Tibial nerve (tissue), 4 donors: ENCODE measurements at regions not wholly inside any gene's neighbourhood (a gene's known extent, or its start where the extent isn't known, plus 50 kb on each side); places are given as distances from the start of the nearest gene placed in this dataset.

ENCODE experiments used
- DNase-seq, 2 donors: peaks; one replicate each; pipeline ENCODE4 v3.0.0-alpha.2; 2019; ENCODE audit warnings: low spot score in 2 of 2
- H3K27ac ChIP-seq, 4 donors: fragments of 200-600 bp; sonication (generic) in 3 of 4; one replicate each; pipeline ENCODE4 v1.5.1; 2017 to 2019; ENCODE audit warnings: mild to moderate bottlenecking in 1 of 4
- H3K27me3 ChIP-seq, 2 donors: fragments of 200-600 bp; sonication (generic) in 1 of 2; one replicate each; pipeline versions ENCODE4 v1.5.1 to v1.6.0; 2017 to 2019
- H3K36me3 ChIP-seq, 3 donors: fragments of 200-600 bp; sonication (generic); one replicate each; pipeline ENCODE4 v1.5.1; 2018 to 2019
- H3K4me1 ChIP-seq, 4 donors: fragments of 200-600 bp; sonication (generic) in 3 of 4; one replicate each; pipeline ENCODE4 v1.5.1; 2017 to 2019
- H3K4me3 ChIP-seq, 4 donors: fragments of 200-600 bp; sonication (generic) in 3 of 4; one replicate each; pipeline ENCODE4 v1.5.1; 2017 to 2019; ENCODE audit warnings: mild to moderate bottlenecking in 1 of 4, moderate library complexity in 1 of 4
- H3K9me3 ChIP-seq, 4 donors: fragments of 200-600 bp; sonication (generic) in 3 of 4; one replicate each; pipeline ENCODE4 v1.5.1; 2017 to 2019
- EP300 ChIP-seq, 2 donors: sonication (generic); formaldehyde crosslinking; IDR thresholded peaks; one replicate each; pipeline ENCODE4 v1.6.1; 2017; ENCODE audit warnings: antibody characterized with exemption in 2 of 2, mild to moderate bottlenecking in 1 of 2
- POLR2A ChIP-seq, 2 donors: fragments of 450-650 bp; IDR thresholded peaks; one replicate each; pipeline ENCODE4 v1.6.1; 2017; ENCODE audit warnings: antibody characterized with exemption in 2 of 2, mild to moderate bottlenecking in 2 of 2, moderate library complexity in 2 of 2
- WGBS, 2 donors: methylation state at CpG; one replicate each; pipeline ENCODE4 v1.1.5; 2018; 5-methylcytosine and 5-hydroxymethylcytosine counted together
- TF ChIP-seq, protein P1 (sequence below), 5 experiments: fragments of 200-600 bp in 3 of 5; fragments of 450-650 bp in 2 of 5; sonication (generic) in 3 of 5; IDR thresholded peaks; one replicate each; pipeline ENCODE4 v1.5.1; 2016 to 2019; ENCODE audit warnings: antibody characterized with exemption in 5 of 5, mild to moderate bottlenecking in 3 of 5, moderate library complexity in 2 of 5

DNA sequence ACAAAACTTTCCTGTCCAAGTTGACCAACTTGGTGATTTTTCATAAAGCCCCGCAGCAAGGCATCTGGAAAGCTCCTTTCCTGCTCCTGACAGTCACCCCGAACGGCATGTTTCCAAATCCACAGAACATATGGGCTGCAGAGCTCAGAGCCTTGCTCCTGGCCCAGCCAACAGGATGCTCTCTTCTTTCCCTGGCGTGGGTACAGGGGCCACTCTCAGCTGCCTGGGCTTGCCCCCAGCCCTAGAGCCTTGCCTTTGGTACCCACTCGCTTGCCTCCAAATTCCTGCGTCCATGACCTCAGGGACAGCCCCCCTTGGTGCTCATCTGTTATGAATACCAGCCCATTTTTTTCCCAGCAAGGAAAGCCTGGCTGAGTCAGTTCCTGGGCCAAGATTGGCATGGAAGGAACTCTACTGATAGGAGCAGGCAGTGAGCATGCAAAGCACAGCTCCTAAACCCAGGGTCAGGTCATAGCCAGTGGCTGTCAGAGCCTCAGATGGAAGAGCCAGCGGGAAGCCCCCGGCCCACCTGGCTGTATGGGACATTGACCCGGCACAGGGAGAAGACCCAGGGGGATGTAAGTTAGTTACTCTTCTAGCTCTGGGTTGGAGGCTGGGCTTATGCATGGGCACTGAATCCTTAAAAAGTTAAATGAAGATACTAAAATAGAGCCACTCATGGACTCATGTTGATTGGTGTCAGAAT, 105.3 kb upstream of the RTL1 start:
- peaks cover 0 to 16% (median 0%) of the 10 kb centered on the region in 4 donors for H3K4me1 ChIP-seq
- peaks cover 0 to 19% (median 0%) of the 10 kb centered on the region in 4 donors for H3K9me3 ChIP-seq
- no peak overlapping the region for H3K27ac ChIP-seq
- no peak overlapping the region for H3K4me3 ChIP-seq
- DNase-seq: no peak
- H3K36me3 ChIP-seq: peaks cover 0 to 28% (median 0%) of the 10 kb centered on the region in 3 donors
- H3K27me3 ChIP-seq: no peaks in the 10 kb centered on the region
- TF ChIP-seq POLR2A (IDR thresholded peaks at IDR 0.05) (no peak), EP300 (IDR thresholded peaks at IDR 0.05) (no peak)
- TF ChIP-seq, protein P1, sequence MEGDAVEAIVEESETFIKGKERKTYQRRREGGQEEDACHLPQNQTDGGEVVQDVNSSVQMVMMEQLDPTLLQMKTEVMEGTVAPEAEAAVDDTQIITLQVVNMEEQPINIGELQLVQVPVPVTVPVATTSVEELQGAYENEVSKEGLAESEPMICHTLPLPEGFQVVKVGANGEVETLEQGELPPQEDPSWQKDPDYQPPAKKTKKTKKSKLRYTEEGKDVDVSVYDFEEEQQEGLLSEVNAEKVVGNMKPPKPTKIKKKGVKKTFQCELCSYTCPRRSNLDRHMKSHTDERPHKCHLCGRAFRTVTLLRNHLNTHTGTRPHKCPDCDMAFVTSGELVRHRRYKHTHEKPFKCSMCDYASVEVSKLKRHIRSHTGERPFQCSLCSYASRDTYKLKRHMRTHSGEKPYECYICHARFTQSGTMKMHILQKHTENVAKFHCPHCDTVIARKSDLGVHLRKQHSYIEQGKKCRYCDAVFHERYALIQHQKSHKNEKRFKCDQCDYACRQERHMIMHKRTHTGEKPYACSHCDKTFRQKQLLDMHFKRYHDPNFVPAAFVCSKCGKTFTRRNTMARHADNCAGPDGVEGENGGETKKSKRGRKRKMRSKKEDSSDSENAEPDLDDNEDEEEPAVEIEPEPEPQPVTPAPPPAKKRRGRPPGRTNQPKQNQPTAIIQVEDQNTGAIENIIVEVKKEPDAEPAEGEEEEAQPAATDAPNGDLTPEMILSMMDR (IDR thresholded peaks at IDR 0.05): no peak
- WGBS, 2 donors: 82 to 83% methylated on average over 9 of the region's 9 CpGs

DNA sequence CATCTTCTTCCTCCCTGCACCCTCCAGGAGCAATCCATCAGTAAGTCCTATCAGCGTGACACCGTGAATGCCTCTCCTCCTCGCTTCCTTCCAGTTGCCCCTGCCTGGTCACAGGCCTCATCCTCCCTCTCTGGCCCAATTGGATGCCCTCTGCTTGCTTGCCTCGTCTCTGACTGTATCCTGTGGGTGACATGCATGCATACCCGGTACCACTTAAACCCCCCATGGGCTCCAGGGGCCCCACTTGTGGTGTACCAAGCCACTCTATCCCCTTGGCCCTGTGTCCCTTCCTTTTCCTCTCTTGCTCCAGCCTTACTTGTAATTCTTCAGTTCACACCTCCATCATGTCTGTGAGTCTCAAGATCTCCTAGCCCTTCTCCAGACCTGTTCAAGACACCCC, 106.0 kb upstream of the RTL1 start:
- Histone ChIP-seq H3K27me3 (no peaks in the 10 kb centered on the region), H3K4me1 (peaks cover 0 to 11% (median 0%) of the 10 kb centered on the region in 4 donors), H3K36me3 (peaks cover 0 to 28% (median 0%) of the 10 kb centered on the region in 3 donors), H3K9me3 (peaks cover 0 to 22% (median 0%) of the 10 kb centered on the region in 4 donors), H3K4me3 (no peak overlapping the region), H3K27ac (no peak overlapping the region)
- WGBS, 2 donors: 92 to 93% methylated on average over 5 of the region's 5 CpGs
- TF ChIP-seq POLR2A (IDR thresholded peaks at IDR 0.05): no peak
- TF ChIP-seq EP300 (IDR thresholded peaks at IDR 0.05): no peak
- TF ChIP-seq, protein P1 (IDR thresholded peaks at IDR 0.05): no peak
- DNase-seq: no peak

DNA sequence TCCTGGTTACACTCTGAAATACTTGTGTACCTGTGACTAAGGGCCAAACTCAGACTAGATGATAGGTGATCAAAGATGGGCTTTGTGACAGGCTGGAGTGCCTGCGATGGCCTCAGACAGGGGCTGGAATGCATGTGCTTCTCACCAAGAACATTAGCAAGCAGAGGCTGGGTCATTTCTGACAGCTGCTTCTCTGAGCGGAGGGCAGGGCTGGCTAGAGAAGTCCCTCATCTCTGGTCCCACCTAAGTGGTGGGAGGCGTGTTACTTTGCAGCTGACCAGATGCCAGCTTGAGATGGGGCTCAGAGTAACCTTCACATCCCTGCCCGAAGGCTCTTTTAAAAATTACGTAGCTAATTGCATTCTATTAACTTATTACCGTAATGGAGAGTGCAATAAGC, 106.8 kb upstream of the RTL1 start:
- no peaks in the 10 kb centered on the region for H3K27me3 ChIP-seq
- H3K4me3 ChIP-seq: no peak overlapping the region
- no peak for TF ChIP-seq POLR2A (IDR thresholded peaks at IDR 0.05)
- TF ChIP-seq EP300 (IDR thresholded peaks at IDR 0.05): no peak
- TF ChIP-seq, protein P1 (IDR thresholded peaks at IDR 0.05): no peak
- 92 to 93% methylated on average over 6 of the region's 6 CpGs for WGBS, 2 donors
- H3K9me3 ChIP-seq: peaks cover 0 to 22% (median 0%) of the 10 kb centered on the region in 4 donors
- peak in 1 of 2 donors; percentile 1 for DNase-seq
- H3K4me1 ChIP-seq: peaks cover 0 to 5% (median 0%) of the 10 kb centered on the region in 4 donors
- peaks cover 0 to 28% (median 0%) of the 10 kb centered on the region in 3 donors for H3K36me3 ChIP-seq
- H3K27ac ChIP-seq: no peak overlapping the region

DNA sequence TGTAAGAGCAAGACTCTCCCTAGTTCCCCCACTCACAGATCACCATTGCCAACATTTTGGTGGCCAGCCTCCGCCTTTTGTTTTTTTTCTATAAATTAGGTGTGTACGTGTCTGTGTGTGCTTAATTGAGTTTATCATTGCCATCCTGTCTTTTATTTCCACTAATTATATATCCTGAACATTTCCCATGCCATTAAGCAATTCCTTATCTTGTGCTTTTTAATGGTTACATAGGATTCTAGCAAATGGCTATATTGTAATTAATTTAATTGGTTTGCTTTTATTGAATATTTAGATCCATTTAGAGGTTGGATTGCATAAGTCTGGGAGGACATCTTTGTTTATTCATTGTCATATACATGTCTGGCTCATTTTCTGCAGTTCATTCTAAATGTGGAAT, 107.3 kb upstream of the RTL1 start:
- H3K9me3 ChIP-seq: peaks cover 0 to 22% (median 0%) of the 10 kb centered on the region in 4 donors
- H3K4me1 ChIP-seq: no peaks in the 10 kb centered on the region
- peaks cover 0 to 28% (median 0%) of the 10 kb centered on the region in 3 donors for H3K36me3 ChIP-seq
- TF ChIP-seq, protein P1 (IDR thresholded peaks at IDR 0.05): no peak
- TF ChIP-seq POLR2A (IDR thresholded peaks at IDR 0.05) (no peak), EP300 (IDR thresholded peaks at IDR 0.05) (no peak)
- no peak overlapping the region for H3K27ac ChIP-seq
- H3K27me3 ChIP-seq: no peaks in the 10 kb centered on the region
- 85 to 86% methylated on average over 2 of the region's 2 CpGs for WGBS, 2 donors
- no peak for DNase-seq
- H3K4me3 ChIP-seq: no peak overlapping the region

DNA sequence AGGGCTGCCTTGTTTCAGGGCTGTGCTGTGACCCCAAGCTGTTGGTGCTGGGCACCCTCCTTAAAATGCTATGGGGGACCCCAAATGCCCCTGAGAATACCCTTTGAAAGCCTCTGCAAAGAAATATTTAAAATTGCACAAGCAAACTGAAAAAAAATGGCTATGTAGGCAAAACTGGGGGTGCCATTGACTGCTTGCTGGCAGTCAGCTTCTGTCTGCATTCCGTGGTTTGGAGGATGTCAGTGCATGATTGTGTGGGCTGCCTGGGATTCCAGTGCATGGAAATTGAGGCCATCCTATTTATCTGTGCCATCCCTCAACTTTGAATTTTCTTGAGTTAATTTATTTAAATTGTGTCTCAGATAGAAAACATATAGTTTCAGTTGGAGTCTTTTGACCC, 113.7 kb upstream of the RTL1 start:
- TF ChIP-seq, protein P1 (IDR thresholded peaks at IDR 0.05): no peak
- TF ChIP-seq POLR2A (IDR thresholded peaks at IDR 0.05): no peak
- TF ChIP-seq EP300 (IDR thresholded peaks at IDR 0.05): no peak
- Histone ChIP-seq H3K27me3 (no peaks in the 10 kb centered on the region), H3K27ac (no peak overlapping the region), H3K4me1 (peaks cover 0 to 4% (median 0%) of the 10 kb centered on the region in 4 donors), H3K4me3 (no peak overlapping the region), H3K9me3 (peaks cover 0 to 7% (median 0%) of the 10 kb centered on the region in 4 donors), H3K36me3 (no peaks in the 10 kb centered on the region)
- 33 to 39% methylated on average over 1 of the region's 1 CpG for WGBS, 2 donors
- DNase-seq: no peak
